ENCODE measurements at regions not wholly inside any gene's neighbourhood (a gene's known extent, or its start where the extent isn't known, plus 50 kb on each side); places are given as distances from the start of the nearest gene placed in this dataset.

DNA sequence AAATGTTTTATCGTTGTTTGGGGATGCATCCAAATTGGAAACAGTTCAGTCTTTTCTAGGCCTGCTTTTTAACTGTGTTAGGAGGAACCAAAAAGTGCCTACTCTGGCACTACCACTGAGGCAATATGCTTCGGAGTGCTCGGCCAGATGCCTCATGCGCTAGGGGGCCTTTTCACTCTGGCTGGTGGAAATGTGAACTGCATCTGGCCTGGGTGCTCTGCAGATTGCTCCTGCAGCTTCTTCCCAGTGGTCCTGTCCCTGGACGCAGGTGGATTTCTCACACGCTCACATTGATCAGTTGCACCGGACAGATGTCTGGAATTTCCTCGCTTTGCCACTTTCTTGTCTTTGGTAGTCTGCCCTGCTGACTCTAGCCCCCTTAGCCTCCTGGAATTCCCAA lies 330.2 kb upstream of the FMN2 start:
- no peaks in the 10 kb centered on the region for H3K36me3 ChIP-seq (replicated peaks in 1 of 2)
- H3K27me3 ChIP-seq, result no peaks in the 10 kb centered on the region
- H3K4me3 ChIP-seq, result no peak overlapping the region
- H3K4me1 ChIP-seq (replicated peaks in 1 of 2), result no peaks in the 10 kb centered on the region
- H3K27ac ChIP-seq, result no peak overlapping the region
- H3K9me3 ChIP-seq (replicated peaks in 1 of 3), result no peaks in the 10 kb centered on the region
- no peak for TF ChIP-seq POLR2A (IDR thresholded peaks at IDR 0.05)
- TF ChIP-seq, protein P1, sequence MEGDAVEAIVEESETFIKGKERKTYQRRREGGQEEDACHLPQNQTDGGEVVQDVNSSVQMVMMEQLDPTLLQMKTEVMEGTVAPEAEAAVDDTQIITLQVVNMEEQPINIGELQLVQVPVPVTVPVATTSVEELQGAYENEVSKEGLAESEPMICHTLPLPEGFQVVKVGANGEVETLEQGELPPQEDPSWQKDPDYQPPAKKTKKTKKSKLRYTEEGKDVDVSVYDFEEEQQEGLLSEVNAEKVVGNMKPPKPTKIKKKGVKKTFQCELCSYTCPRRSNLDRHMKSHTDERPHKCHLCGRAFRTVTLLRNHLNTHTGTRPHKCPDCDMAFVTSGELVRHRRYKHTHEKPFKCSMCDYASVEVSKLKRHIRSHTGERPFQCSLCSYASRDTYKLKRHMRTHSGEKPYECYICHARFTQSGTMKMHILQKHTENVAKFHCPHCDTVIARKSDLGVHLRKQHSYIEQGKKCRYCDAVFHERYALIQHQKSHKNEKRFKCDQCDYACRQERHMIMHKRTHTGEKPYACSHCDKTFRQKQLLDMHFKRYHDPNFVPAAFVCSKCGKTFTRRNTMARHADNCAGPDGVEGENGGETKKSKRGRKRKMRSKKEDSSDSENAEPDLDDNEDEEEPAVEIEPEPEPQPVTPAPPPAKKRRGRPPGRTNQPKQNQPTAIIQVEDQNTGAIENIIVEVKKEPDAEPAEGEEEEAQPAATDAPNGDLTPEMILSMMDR (IDR thresholded peaks at IDR 0.05), result no peak
- 83 to 92% (median 86%) methylated on average over 7 to 8 of the region's 8 CpGs for WGBS, 4 donors
- intact Hi-C loops (cut with DNase I), result no loop called here
- DNase-seq, result no peak

DNA sequence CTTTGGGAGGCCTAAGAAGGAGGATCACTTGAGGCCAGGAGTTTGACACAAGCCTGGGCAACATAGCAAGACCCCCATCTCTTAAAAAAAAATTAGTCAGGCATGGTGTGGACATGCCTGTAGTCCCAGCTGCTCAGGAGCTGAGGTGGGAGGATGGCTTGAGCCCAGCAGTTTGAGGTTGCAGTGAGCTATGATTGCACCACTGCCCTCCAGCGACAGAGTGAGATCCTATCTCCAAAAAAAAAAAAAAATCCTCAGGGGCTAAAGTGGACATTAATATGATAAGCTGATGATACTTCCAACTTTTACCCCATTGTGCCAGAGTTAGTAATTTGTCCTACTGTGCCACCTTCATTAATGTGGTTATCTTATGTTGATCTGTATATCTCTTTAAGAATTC lies 327.8 kb upstream of the FMN2 start:
- no peak for TF ChIP-seq POLR2A (IDR thresholded peaks at IDR 0.05)
- TF ChIP-seq, protein P1 (IDR thresholded peaks at IDR 0.05), result no peak
- no peaks in the 10 kb centered on the region for H3K27me3 ChIP-seq
- whole genome bisulfite sequencing, 4 donors, result 71 to 86% (median 81%) methylated on average over 1 of the region's 1 CpG
- H3K27ac ChIP-seq, result no peak overlapping the region
- H3K4me3 ChIP-seq, result no peak overlapping the region
- no peaks in the 10 kb centered on the region for H3K36me3 ChIP-seq (replicated peaks in 1 of 2)
- intact Hi-C loops (cut with DNase I), result no loop called here
- H3K9me3 ChIP-seq (replicated peaks in 1 of 3), result no peaks in the 10 kb centered on the region
- H3K4me1 ChIP-seq (replicated peaks in 1 of 2), result no peaks in the 10 kb centered on the region
- no peak for DNase-seq

DNA sequence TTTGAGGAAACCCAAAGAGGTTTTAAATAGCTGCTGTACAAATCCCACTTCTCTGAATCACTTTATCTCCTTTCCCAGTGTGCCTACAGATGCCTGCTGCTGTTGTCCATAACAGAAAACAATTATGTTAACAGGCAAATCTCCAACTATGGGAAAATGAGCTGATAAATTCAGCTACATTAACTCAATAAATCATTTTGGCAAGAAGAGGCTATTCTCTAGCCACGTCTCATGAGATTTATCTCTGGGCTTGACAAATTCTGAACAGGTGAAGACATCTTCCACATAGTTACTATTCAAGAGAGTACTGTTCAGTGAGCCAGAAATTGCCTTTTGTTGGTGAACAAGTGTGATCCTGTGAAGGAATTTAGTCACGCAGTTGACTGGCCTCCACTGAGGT lies 327.1 kb upstream of the FMN2 start:
- Histone ChIP-seq H3K36me3 (replicated peaks in 1 of 2) (no peaks in the 10 kb centered on the region), H3K27ac (no peak overlapping the region), H3K9me3 (replicated peaks in 1 of 3) (no peaks in the 10 kb centered on the region), H3K4me1 (replicated peaks in 1 of 2) (no peaks in the 10 kb centered on the region), H3K27me3 (no peaks in the 10 kb centered on the region), H3K4me3 (no peak overlapping the region)
- TF ChIP-seq, protein P1 (IDR thresholded peaks at IDR 0.05), result no peak
- no peak for TF ChIP-seq POLR2A (IDR thresholded peaks at IDR 0.05)
- intact Hi-C loops (cut with DNase I), result no loop called here
- 64 to 83% (median 74%) methylated on average over 2 of the region's 2 CpGs for WGBS, 4 donors
- DNase-seq, result no peak

DNA sequence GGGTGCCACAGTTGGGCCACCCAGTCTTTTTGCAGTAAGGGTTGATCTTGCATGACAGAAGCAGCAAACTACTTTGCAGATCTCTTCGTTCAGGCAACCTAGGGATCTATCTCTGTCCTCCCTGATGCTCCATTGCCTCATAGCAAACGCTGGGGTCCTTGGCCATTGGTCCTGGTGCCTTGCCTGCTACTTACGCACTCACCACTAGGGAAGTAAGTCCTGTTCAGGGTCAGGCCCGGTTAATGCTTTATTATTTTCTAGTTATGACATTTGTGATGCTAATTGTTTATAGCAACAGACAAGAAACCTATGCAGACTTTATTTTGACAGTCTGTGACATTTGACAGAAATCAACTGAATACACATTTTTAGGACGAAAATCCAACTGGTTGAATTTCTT lies 326.5 kb upstream of the FMN2 start:
- whole genome bisulfite sequencing, 4 donors, result 76 to 81% (median 80%) methylated on average over 5 of the region's 5 CpGs
- Histone ChIP-seq H3K4me1 (replicated peaks in 1 of 2) (no peaks in the 10 kb centered on the region), H3K4me3 (no peak overlapping the region)

More for the DNA sequence above, 326.5 kb upstream of the FMN2 start:
- H3K27ac ChIP-seq, result no peak overlapping the region
- DNase-seq, result no peak
- TF ChIP-seq POLR2A (IDR thresholded peaks at IDR 0.05), result no peak
- TF ChIP-seq, protein P1 (IDR thresholded peaks at IDR 0.05), result no peak
- H3K36me3 ChIP-seq (replicated peaks in 1 of 2), result no peaks in the 10 kb centered on the region
- no peaks in the 10 kb centered on the region for H3K9me3 ChIP-seq (replicated peaks in 1 of 3)
- intact Hi-C loops (cut with DNase I), result no loop called here
- H3K27me3 ChIP-seq, result no peaks in the 10 kb centered on the region
